ENCODE measurements at regions not wholly inside any gene's neighbourhood (a gene's known extent, or its start where the extent isn't known, plus 50 kb on each side); places are given as distances from the start of the nearest gene placed in this dataset.
A peak's percentile ranks its signal among the peaks of the same experiment; 100 is the strongest.

GRCh38 chrX:69388526-69388925, 115.6 kb upstream of the NALF2 start:
- Histone ChIP-seq H3K27ac (no peak overlapping the region), H3K36me3 (replicated peaks) (no peaks in the 10 kb centered on the region), H3K4me3 (ENCODE audit: low read depth, low read length) (no peak overlapping the region), H3K27me3 (replicated peaks) (no peaks in the 10 kb centered on the region)
- in situ Hi-C loops (cut with HindIII; ENCODE audit: low pct_ligation_motif_present, low sequenced_read_pairs), result no loop called here
- DNase-seq, result no peak
- TF ChIP-seq CTCF (IDR thresholded peaks at IDR 0.05; ENCODE audit: low read depth, low read length, missing control alignments), result no peak

DNA sequence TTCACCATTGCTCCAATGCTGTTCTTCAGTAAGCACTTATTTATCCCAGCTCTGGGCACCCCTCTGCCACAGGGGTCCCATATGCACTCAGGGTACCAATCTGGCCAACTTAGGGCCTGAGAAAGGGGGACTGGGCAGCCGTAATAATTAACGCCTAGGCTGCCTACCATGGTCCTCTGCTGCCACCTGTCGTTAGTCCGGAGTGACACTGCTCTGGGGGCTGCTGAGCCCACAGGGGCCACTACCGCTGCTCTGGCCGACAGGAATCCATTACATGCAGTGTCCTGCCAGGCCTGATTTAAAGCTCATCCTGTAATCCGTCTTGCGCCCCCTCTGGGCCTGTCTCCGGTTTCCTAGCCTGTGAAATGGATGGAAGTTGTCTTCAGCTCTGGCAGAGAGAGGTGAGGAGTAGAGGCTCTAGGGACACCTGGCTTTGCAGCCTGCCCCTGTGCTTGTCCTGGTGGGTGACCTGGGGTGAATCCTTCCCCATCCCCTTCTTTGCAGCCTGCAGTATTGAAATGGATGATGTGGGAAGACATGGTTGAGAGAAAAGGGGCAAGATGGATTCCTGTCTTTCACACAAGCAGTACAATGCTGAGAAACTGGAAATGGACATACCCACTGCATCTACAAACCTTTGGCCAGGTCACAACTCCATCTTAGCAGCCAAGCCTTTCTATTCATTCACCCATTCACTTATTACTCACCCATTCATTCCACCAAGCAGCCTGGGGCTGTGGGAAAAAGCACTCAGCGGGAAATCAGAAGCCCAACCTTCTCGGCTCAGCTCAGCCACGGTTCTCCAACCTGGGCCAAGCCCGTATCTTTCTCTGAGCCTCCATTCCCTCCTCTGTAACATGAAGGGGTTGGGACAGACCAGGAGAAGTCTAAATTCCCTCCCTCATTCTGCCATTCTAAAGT, 116.3 kb upstream of the NALF2 start:
- Histone ChIP-seq H3K27ac (no peak overlapping the region), H3K4me3 (ENCODE audit: low read depth, low read length) (no peak overlapping the region), H3K36me3 (replicated peaks) (no peaks in the 10 kb centered on the region), H3K27me3 (replicated peaks) (no peaks in the 10 kb centered on the region)
- in situ Hi-C loops (cut with HindIII; ENCODE audit: low pct_ligation_motif_present, low sequenced_read_pairs), result no loop called here
- TF ChIP-seq CTCF (IDR thresholded peaks at IDR 0.05; ENCODE audit: low read depth, low read length, missing control alignments), result peak; percentile 75
- DNase-seq, result peak; percentile 14

DNA sequence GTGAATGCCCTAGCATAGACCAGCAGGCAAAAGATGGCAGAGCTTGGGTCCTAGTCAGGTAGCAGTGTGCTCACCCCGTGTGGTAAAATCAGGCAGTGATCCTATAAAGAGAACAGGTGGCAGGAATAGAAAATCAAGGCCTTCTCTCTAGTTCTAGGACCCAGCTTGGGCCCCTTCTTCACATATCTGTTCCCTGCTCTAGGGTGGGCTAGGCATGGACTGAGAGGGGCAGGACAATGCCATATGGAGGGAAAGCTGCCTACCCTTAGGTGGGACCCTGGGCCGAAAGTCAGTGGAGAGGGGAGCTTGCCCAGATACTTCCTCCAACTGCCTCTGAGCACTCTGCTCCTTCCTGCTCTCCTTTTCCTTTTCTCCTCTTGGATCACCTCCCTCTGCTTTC, 117.4 kb upstream of the NALF2 start:
- TF ChIP-seq CTCF (IDR thresholded peaks at IDR 0.05; ENCODE audit: low read depth, low read length, missing control alignments), result no peak
- Histone ChIP-seq H3K27me3 (replicated peaks) (no peaks in the 10 kb centered on the region), H3K36me3 (replicated peaks) (no peaks in the 10 kb centered on the region), H3K4me3 (ENCODE audit: low read depth, low read length) (no peak overlapping the region), H3K27ac (no peak overlapping the region)
- in situ Hi-C loops (cut with HindIII; ENCODE audit: low pct_ligation_motif_present, low sequenced_read_pairs), result no loop called here
- DNase-seq, result no peak

DNA sequence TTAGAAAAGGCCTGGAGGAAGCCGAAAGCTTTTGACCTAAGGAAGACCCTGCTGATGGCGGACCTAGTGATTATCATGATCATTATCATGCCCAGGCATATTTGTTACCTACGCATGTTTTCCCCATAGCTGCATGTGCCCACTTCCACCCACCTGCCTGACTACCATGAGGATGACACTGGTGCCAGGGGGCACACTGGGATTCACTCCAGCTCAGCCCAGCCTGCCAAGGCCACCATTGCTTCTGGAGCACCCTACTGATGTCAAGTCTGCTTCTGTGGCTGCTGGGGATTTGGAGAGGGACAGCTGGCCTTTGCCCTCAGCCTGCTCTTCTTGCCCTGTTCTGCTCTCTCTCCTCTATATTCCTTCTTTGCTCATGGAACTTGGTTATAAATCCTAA, 124.7 kb upstream of the NALF2 start:
- Histone ChIP-seq H3K27me3 (replicated peaks) (no peaks in the 10 kb centered on the region), H3K36me3 (replicated peaks) (no peaks in the 10 kb centered on the region), H3K27ac (no peak overlapping the region), H3K4me3 (ENCODE audit: low read depth, low read length) (no peak overlapping the region)
- DNase-seq, result no peak
- in situ Hi-C loops (cut with HindIII; ENCODE audit: low pct_ligation_motif_present, low sequenced_read_pairs), result no loop called here
- no peak for TF ChIP-seq CTCF (IDR thresholded peaks at IDR 0.05; ENCODE audit: low read depth, low read length, missing control alignments)

DNA sequence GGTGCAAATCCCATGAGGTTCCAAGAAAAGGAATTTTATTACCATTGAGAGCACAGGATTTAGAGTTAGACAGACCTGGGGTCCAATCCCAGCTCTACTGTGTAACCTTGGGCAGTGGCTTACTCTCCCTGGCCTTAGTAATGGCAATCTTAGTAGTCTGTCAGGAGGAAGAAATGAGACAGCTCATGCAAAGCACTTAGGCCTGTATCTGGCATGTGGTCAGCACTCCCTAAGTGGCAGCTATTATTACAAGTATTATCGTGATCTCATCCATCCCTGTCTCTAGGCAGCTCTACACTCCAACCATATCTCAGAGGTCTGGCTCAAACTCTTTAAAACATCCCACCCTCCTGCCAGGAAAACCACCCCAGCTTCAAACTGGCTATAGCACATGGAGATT, 129.6 kb upstream of the NALF2 start:
- no peak overlapping the region for H3K4me3 ChIP-seq (ENCODE audit: low read depth, low read length)
- TF ChIP-seq CTCF (IDR thresholded peaks at IDR 0.05; ENCODE audit: low read depth, low read length, missing control alignments), result no peak
- no peaks in the 10 kb centered on the region for H3K36me3 ChIP-seq (replicated peaks)
- no peaks in the 10 kb centered on the region for H3K27me3 ChIP-seq (replicated peaks)
- in situ Hi-C loops (cut with HindIII; ENCODE audit: low pct_ligation_motif_present, low sequenced_read_pairs), result no loop called here
- no peak overlapping the region for H3K27ac ChIP-seq
- no peak for DNase-seq

DNA sequence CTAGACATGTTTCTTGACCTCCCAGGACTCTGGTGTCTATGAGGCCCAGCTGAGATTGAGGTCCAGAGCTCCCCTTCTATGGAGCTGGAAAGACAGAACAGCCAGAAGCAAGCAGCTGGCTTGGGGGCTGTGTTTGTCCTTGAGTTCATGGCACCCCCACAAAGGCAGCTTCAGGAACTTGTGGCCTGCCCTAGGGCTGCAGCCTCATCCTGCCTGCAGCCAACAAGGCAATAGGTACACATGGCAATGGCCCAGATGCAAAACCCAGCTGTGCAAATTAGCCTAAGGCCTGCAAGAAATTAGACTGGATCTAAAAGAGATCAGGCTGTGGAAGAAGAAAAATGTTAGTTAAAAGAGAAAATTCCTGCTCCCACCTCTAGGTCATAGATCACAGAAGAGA, 131.7 kb upstream of the NALF2 start:
- no peak for TF ChIP-seq CTCF (IDR thresholded peaks at IDR 0.05; ENCODE audit: low read depth, low read length, missing control alignments)
- in situ Hi-C loops (cut with HindIII; ENCODE audit: low pct_ligation_motif_present, low sequenced_read_pairs), result no loop called here
- no peaks in the 10 kb centered on the region for H3K36me3 ChIP-seq (replicated peaks)
- no peak overlapping the region for H3K27ac ChIP-seq
- no peaks in the 10 kb centered on the region for H3K27me3 ChIP-seq (replicated peaks)
- H3K4me3 ChIP-seq (ENCODE audit: low read depth, low read length), result no peak overlapping the region
- no peak for DNase-seq
